HG02623 (cell line): ENCODE measurements at regions not wholly inside any gene's neighbourhood (a gene's known extent, or its start where the extent isn't known, plus 50 kb on each side); places are given as distances from the start of the nearest gene placed in this dataset.
A peak's percentile ranks its signal among the peaks of the same experiment; 100 is the strongest.
"Not testable (repeated sequence)": the region's sequence is repeated elsewhere in the genome, so short reads cannot be mapped to it uniquely, and the experiment has no call there.

Experiments
- ATAC-seq: cut with Tn5 transposase; IDR thresholded peaks from one replicate; pipeline ENCODE4 v1.9.1; 2021; ENCODE audit warnings: moderate library complexity; ENCODE audit not compliant: unreplicated experiment

GRCh38 chr17:64785011-64785421 is 122.9 kb upstream of the SMURF2 start:
- no peak for ATAC-seq

GRCh38 chr17:64784353-64785010 is 122.4 kb upstream of the SMURF2 start:
- ATAC-seq: no peak

GRCh38 chr17:64783556-64784352 is 121.6 kb upstream of the SMURF2 start:
- ATAC-seq: no peak

- ATAC-seq: no peak
Observed at GRCh38 chr17:64783031-64783461, 120.9 kb upstream of the SMURF2 start.

- no peak for ATAC-seq
Observed at GRCh38 chr17:64781810-64782555, 119.9 kb upstream of the SMURF2 start.

- ATAC-seq: no peak
Observed at GRCh38 chr17:64781014-64781756, 119.1 kb upstream of the SMURF2 start.

- ATAC-seq: no peak
Observed at GRCh38 chr17:64780096-64781013, 118.2 kb upstream of the SMURF2 start.

GRCh38 chr17:64779376-64780095 is 117.4 kb upstream of the SMURF2 start:
- ATAC-seq: no peak

- not testable (repeated sequence) for ATAC-seq
Observed at GRCh38 chr17:64779098-64779375, 116.9 kb upstream of the SMURF2 start.

- no peak for ATAC-seq
Observed at GRCh38 chr17:64778240-64779097, 116.4 kb upstream of the SMURF2 start.

GRCh38 chr17:64777415-64778239 is 115.5 kb upstream of the SMURF2 start:
- no peak for ATAC-seq

- peak; percentile 50 for ATAC-seq
Observed at GRCh38 chr17:64776720-64777414, 114.8 kb upstream of the SMURF2 start.

- ATAC-seq: no peak
Observed at GRCh38 chr17:64775701-64776570, 113.8 kb upstream of the SMURF2 start.

- ATAC-seq: no peak
Observed at GRCh38 chr17:64774888-64775540, 112.9 kb upstream of the SMURF2 start.
